Liver (tissue), 3 donors: ENCODE measurements at regions not wholly inside any gene's neighbourhood (a gene's known extent, or its start where the extent isn't known, plus 50 kb on each side); places are given as distances from the start of the nearest gene placed in this dataset.

Experiments used
- EGR1 ChIP-seq, 2 donors: IDR thresholded peaks; 2 replicates each; pipeline ENCODE4 v1.6.1; 2016 to 2018; ENCODE audit warnings: antibody characterized with exemption in 2 of 2, low read depth in 2 of 2
- GABPA ChIP-seq, 2 donors: IDR thresholded peaks in 1 of 2; conservative IDR thresholded peaks in 1 of 2; 2 replicates each; pipeline ENCODE4 v1.6.1; 2016; ENCODE audit warnings: antibody characterized with exemption in 2 of 2, mild to moderate bottlenecking in 1 of 2, moderate library complexity in 1 of 2
- HNF4A ChIP-seq, 2 donors: conservative IDR thresholded peaks; 2 replicates each; pipeline ENCODE4 v1.6.1; 2016; ENCODE audit warnings: antibody characterized with exemption in 2 of 2, mild to moderate bottlenecking in 2 of 2
- HNF4G ChIP-seq: IDR thresholded peaks from 2 replicates; pipeline ENCODE4 v1.6.1; 2016; ENCODE audit warnings: antibody characterized with exemption
- JUND ChIP-seq, 2 donors: IDR thresholded peaks; 2 replicates each; pipeline ENCODE4 v1.6.1; 2016; ENCODE audit warnings: antibody characterized with exemption in 2 of 2
- RAD21 ChIP-seq, 2 donors: IDR thresholded peaks; 2 replicates each; pipeline ENCODE4 v1.6.1; 2016; ENCODE audit warnings: antibody characterized with exemption in 2 of 2, mild to moderate bottlenecking in 2 of 2
- TAF1 ChIP-seq: conservative IDR thresholded peaks from 2 replicates; pipeline ENCODE4 v1.6.1; 2016; ENCODE audit warnings: antibody characterized with exemption, mild to moderate bottlenecking
- YY1 ChIP-seq: IDR thresholded peaks from 2 replicates; pipeline ENCODE4 v1.6.1; 2016; ENCODE audit warnings: antibody characterized with exemption, mild to moderate bottlenecking
- TF ChIP-seq, protein P1 (sequence below): IDR thresholded peaks from 2 replicates; pipeline ENCODE4 v1.6.1; 2016; ENCODE audit warnings: antibody characterized with exemption, mild to moderate bottlenecking
- TF ChIP-seq, protein P2 (sequence below): fragments of 150-350 bp; IDR thresholded peaks from 2 replicates; pipeline ENCODE4 v1.5.1; 2017; ENCODE audit warnings: improper control_type of control experiment, low read depth, low read length; ENCODE audit not compliant: missing input control
- TF ChIP-seq, protein P3 (sequence below): IDR thresholded peaks from 2 replicates; pipeline ENCODE4 v1.6.1; 2016; ENCODE audit warnings: antibody characterized with exemption
- donor health status: healthy.
- donor health status: healthy.

DNA sequence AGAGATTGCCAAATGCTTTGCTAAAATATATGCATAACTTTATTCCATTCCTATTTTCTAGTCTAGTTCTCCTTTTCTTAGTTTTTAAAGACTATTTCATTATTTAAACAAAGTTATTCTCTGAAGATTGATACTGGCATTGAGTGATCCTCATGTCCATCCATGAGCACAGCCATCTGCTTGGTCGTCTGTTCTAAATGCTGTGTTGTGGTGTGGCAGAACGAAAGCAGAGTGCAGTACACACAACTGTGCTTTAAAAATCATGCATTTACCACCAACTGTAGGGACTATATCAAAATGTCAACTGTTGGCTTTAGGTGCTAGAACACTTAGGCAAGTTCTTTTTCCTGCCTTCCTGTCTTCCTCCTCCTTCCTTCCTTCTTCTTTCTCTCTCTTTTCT is 226.6 kb downstream of the ACKR3 start:
- TF ChIP-seq, protein P1, sequence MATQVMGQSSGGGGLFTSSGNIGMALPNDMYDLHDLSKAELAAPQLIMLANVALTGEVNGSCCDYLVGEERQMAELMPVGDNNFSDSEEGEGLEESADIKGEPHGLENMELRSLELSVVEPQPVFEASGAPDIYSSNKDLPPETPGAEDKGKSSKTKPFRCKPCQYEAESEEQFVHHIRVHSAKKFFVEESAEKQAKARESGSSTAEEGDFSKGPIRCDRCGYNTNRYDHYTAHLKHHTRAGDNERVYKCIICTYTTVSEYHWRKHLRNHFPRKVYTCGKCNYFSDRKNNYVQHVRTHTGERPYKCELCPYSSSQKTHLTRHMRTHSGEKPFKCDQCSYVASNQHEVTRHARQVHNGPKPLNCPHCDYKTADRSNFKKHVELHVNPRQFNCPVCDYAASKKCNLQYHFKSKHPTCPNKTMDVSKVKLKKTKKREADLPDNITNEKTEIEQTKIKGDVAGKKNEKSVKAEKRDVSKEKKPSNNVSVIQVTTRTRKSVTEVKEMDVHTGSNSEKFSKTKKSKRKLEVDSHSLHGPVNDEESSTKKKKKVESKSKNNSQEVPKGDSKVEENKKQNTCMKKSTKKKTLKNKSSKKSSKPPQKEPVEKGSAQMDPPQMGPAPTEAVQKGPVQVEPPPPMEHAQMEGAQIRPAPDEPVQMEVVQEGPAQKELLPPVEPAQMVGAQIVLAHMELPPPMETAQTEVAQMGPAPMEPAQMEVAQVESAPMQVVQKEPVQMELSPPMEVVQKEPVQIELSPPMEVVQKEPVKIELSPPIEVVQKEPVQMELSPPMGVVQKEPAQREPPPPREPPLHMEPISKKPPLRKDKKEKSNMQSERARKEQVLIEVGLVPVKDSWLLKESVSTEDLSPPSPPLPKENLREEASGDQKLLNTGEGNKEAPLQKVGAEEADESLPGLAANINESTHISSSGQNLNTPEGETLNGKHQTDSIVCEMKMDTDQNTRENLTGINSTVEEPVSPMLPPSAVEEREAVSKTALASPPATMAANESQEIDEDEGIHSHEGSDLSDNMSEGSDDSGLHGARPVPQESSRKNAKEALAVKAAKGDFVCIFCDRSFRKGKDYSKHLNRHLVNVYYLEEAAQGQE = no peak
- TF ChIP-seq, protein P2, sequence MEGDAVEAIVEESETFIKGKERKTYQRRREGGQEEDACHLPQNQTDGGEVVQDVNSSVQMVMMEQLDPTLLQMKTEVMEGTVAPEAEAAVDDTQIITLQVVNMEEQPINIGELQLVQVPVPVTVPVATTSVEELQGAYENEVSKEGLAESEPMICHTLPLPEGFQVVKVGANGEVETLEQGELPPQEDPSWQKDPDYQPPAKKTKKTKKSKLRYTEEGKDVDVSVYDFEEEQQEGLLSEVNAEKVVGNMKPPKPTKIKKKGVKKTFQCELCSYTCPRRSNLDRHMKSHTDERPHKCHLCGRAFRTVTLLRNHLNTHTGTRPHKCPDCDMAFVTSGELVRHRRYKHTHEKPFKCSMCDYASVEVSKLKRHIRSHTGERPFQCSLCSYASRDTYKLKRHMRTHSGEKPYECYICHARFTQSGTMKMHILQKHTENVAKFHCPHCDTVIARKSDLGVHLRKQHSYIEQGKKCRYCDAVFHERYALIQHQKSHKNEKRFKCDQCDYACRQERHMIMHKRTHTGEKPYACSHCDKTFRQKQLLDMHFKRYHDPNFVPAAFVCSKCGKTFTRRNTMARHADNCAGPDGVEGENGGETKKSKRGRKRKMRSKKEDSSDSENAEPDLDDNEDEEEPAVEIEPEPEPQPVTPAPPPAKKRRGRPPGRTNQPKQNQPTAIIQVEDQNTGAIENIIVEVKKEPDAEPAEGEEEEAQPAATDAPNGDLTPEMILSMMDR = no peak
- TF ChIP-seq JUND (IDR thresholded peaks at IDR 0.05) (no peak), HNF4G (no peak), RAD21 (IDR thresholded peaks at IDR 0.05) (no peak), YY1 (no peak), TAF1 (no peak), HNF4A (conservative IDR thresholded peaks at IDR 0.05) (no peak), EGR1 (IDR thresholded peaks at IDR 0.05; ENCODE audit: low read depth in 2 of 2) (no peak), GABPA (IDR thresholded peaks at IDR 0.05 in 1 of 2, conservative IDR thresholded peaks at IDR 0.05 in 1 of 2) (no peak)
- TF ChIP-seq, protein P3, sequence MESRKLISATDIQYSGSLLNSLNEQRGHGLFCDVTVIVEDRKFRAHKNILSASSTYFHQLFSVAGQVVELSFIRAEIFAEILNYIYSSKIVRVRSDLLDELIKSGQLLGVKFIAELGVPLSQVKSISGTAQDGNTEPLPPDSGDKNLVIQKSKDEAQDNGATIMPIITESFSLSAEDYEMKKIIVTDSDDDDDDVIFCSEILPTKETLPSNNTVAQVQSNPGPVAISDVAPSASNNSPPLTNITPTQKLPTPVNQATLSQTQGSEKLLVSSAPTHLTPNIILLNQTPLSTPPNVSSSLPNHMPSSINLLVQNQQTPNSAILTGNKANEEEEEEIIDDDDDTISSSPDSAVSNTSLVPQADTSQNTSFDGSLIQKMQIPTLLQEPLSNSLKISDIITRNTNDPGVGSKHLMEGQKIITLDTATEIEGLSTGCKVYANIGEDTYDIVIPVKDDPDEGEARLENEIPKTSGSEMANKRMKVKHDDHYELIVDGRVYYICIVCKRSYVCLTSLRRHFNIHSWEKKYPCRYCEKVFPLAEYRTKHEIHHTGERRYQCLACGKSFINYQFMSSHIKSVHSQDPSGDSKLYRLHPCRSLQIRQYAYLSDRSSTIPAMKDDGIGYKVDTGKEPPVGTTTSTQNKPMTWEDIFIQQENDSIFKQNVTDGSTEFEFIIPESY = no peak
